ENCODE measurements at regions not wholly inside any gene's neighbourhood (a gene's known extent, or its start where the extent isn't known, plus 50 kb on each side); places are given as distances from the start of the nearest gene placed in this dataset.

DNA sequence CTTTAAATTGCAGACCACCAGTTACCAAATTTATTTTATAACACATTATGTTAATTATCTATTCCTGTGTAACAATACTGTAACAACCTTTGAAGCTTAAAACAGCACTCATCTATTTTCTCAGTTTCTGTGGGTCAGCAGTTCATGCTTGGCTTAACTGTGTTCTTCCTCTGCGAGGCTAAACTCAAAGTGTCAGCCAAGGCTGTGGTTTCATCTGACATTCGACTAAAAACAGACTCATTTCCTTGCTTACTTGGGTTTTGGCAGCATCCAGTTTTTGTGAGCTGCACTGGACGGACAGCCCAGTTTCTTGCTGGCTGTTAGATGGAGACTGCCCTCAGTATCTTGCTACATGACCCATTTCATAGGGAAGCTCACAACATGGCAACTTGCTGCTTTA, 247.3 kb upstream of the KCNH8 start:
- ChIA-PET POLR2A (ENCODE audit: unreplicated experiment) (no interaction called here), CTCF (no interaction called here)
- Histone ChIP-seq H4K20me1 (ENCODE audit: insufficient read depth, low read length) (no peaks in the 10 kb centered on the region), H3K36me3 (ENCODE audit: control insufficient read depth, insufficient read depth, low read length) (no peaks in the 10 kb centered on the region), H3K56ac (ENCODE audit: extremely low read depth, insufficient read depth, low read length) (no peak overlapping the region), H4K5ac (ENCODE audit: low read depth, low read length) (no peak overlapping the region), H2AK9ac (replicated peaks; ENCODE audit: low read depth, low read length, poor library complexity) (no peak overlapping the region), H3K9me1 (ENCODE audit: insufficient read depth, low read length) (no peaks in the 10 kb centered on the region), H2BK120ac (ENCODE audit: low read depth, low read length) (no peak overlapping the region), H3K18ac (ENCODE audit: low read depth, low read length) (no peak overlapping the region), H3K14ac (replicated peaks; ENCODE audit: low read depth, low read length) (no peak overlapping the region), H3K4me2 (ENCODE audit: low read depth, low read length) (no peak overlapping the region), H3K79me1 (ENCODE audit: low read depth in 1 of 2, low read length in 2 of 2) (no peaks in the 10 kb centered on the region), H3K27me3 (ENCODE audit: control insufficient read depth, insufficient read depth, low read length) (no peaks in the 10 kb centered on the region), H3K4me1 (ENCODE audit: control insufficient read depth, insufficient read depth, low read length) (no peaks in the 10 kb centered on the region), H3K4ac (ENCODE audit: low read depth, low read length) (no peak overlapping the region), H3K9me3 (ENCODE audit: control insufficient read depth, insufficient read depth, low read length) (peaks cover 6% of the 10 kb centered on the region; the same call in 1 of the 2 replicates), H3K4me3 (ENCODE audit: insufficient read depth, low read depth, low read length) (no peak overlapping the region), H2BK5ac (ENCODE audit: low read depth, low read length, poor library complexity, severe bottlenecking) (no peak overlapping the region), H4K91ac (ENCODE audit: insufficient read depth, low read depth, low read length) (no peak overlapping the region), H3K27ac (ENCODE audit: insufficient read depth, low read length) (no peak overlapping the region), H2AFZ (replicated peaks; ENCODE audit: low read length, poor library complexity) (no peak overlapping the region), H2AK5ac (ENCODE audit: low read depth, low read length) (no peak overlapping the region), H3K9ac (ENCODE audit: low read depth, low read length) (no peak overlapping the region), H4K8ac (ENCODE audit: low read depth in 2 of 2, low read length in 2 of 2) (no peak overlapping the region), H2BK15ac (ENCODE audit: low read depth, low read length) (no peak overlapping the region), H3K23ac (ENCODE audit: low read depth, low read length) (no peak overlapping the region), H2BK20ac (ENCODE audit: low read depth, low read length) (no peak overlapping the region)
- dilution Hi-C loops (cut with HindIII; ENCODE audit: low sequenced_read_pairs, unreplicated experiment), result no loop called here
- no peak for DNase-seq
- no peak for TF ChIP-seq SMC3 (IDR thresholded peaks at IDR 0.05; ENCODE audit: low read depth, low read length)
- TF ChIP-seq BHLHE40 (IDR thresholded peaks at IDR 0.05; ENCODE audit: low read depth, low read length), result no peak
- TF ChIP-seq CEBPB (IDR thresholded peaks at IDR 0.05; ENCODE audit: low read depth, low read length), result no peak
- TF ChIP-seq RFX5 (IDR thresholded peaks at IDR 0.05; ENCODE audit: low read depth, low read length), result no peak
- TF ChIP-seq POLR2A (IDR thresholded peaks at IDR 0.05; ENCODE audit: low read depth, low read length), result no peak
- TF ChIP-seq, protein P1, sequence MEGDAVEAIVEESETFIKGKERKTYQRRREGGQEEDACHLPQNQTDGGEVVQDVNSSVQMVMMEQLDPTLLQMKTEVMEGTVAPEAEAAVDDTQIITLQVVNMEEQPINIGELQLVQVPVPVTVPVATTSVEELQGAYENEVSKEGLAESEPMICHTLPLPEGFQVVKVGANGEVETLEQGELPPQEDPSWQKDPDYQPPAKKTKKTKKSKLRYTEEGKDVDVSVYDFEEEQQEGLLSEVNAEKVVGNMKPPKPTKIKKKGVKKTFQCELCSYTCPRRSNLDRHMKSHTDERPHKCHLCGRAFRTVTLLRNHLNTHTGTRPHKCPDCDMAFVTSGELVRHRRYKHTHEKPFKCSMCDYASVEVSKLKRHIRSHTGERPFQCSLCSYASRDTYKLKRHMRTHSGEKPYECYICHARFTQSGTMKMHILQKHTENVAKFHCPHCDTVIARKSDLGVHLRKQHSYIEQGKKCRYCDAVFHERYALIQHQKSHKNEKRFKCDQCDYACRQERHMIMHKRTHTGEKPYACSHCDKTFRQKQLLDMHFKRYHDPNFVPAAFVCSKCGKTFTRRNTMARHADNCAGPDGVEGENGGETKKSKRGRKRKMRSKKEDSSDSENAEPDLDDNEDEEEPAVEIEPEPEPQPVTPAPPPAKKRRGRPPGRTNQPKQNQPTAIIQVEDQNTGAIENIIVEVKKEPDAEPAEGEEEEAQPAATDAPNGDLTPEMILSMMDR (conservative IDR thresholded peaks at IDR 0.05; ENCODE audit: low read depth, low read length), result no peak
- TF ChIP-seq MAZ (IDR thresholded peaks at IDR 0.05; ENCODE audit: borderline replicate concordance, low read depth, low read length), result no peak
- no peak for TF ChIP-seq MXI1 (IDR thresholded peaks at IDR 0.05; ENCODE audit: borderline replicate concordance, low read depth, low read length)
- no peak for TF ChIP-seq FOS (IDR thresholded peaks at IDR 0.05; ENCODE audit: low read depth, low read length)
- no peak for TF ChIP-seq CHD1 (IDR thresholded peaks at IDR 0.05; ENCODE audit: low read depth, low read length)
- TF ChIP-seq, protein P2, sequence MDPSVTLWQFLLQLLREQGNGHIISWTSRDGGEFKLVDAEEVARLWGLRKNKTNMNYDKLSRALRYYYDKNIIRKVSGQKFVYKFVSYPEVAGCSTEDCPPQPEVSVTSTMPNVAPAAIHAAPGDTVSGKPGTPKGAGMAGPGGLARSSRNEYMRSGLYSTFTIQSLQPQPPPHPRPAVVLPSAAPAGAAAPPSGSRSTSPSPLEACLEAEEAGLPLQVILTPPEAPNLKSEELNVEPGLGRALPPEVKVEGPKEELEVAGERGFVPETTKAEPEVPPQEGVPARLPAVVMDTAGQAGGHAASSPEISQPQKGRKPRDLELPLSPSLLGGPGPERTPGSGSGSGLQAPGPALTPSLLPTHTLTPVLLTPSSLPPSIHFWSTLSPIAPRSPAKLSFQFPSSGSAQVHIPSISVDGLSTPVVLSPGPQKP (IDR thresholded peaks at IDR 0.05; ENCODE audit: borderline replicate concordance, low read depth, low read length), result no peak
- TF ChIP-seq, protein P3, sequence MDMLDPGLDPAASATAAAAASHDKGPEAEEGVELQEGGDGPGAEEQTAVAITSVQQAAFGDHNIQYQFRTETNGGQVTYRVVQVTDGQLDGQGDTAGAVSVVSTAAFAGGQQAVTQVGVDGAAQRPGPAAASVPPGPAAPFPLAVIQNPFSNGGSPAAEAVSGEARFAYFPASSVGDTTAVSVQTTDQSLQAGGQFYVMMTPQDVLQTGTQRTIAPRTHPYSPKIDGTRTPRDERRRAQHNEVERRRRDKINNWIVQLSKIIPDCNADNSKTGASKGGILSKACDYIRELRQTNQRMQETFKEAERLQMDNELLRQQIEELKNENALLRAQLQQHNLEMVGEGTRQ (IDR thresholded peaks at IDR 0.05; ENCODE audit: low read depth, low read length), result no peak
- TF ChIP-seq NFE2L2 (IDR thresholded peaks at IDR 0.05; ENCODE audit: low read depth, low read length), result no peak
- no peak for TF ChIP-seq MAFK (IDR thresholded peaks at IDR 0.05; ENCODE audit: low read depth, low read length)
- TF ChIP-seq RAD21 (IDR thresholded peaks at IDR 0.05; ENCODE audit: low read length), result no peak
- no peak for TF ChIP-seq RCOR1 (IDR thresholded peaks at IDR 0.05; ENCODE audit: insufficient replicate concordance, low read length)
- intact Hi-C loops (cut with micrococcal nuclease), result no loop called here
- ATAC-seq (ENCODE audit: low read depth), result no peak
- in situ Hi-C loops (cut with MboI; ENCODE audit: low sequenced_read_pairs), result no loop called here
- no TSS peak for BruUV-seq (replicated peaks)
- WGBS, 2 experiments (ENCODE audit: extremely low coverage in 2 of 2, insufficient read length in 1 of 2), result 0% methylated on average over 3 of the region's 3 CpGs; no CpG with 5 or more reads in 1 of the 2 experiments
